Ovary (tissue), 7 donors: ENCODE measurements at regions not wholly inside any gene's neighbourhood (a gene's known extent, or its start where the extent isn't known, plus 50 kb on each side); places are given as distances from the start of the nearest gene placed in this dataset.
"Not testable (repeated sequence)": the region's sequence is repeated elsewhere in the genome, so short reads cannot be mapped to it uniquely, and the experiment has no call there.

Source experiments
- DNase-seq, 5 donors: peaks; one replicate each; pipeline ENCODE4 v3.0.0-alpha.2; 2019 to 2020
- H3K27ac ChIP-seq, 2 donors: fragments of 200-600 bp; one replicate each; pipeline versions ENCODE4 v1.5.1 to v1.8.0; 2019 to 2022
- H3K27me3 ChIP-seq: fragments of 200-600 bp; one replicate; pipeline ENCODE4 v1.8.0; 2022
- H3K36me3 ChIP-seq: fragments of 200-600 bp; sonication (generic); one replicate; pipeline ENCODE4 v1.5.1; 2019
- H3K4me1 ChIP-seq: one replicate; pipeline ENCODE4 v1.8.1; 2013; ENCODE audit warnings: mild to moderate bottlenecking, moderate library complexity; ENCODE audit not compliant: insufficient read depth
- H3K4me3 ChIP-seq: fragments of 200-600 bp; sonication (generic); one replicate; pipeline ENCODE4 v1.5.1; 2017
- H3K9me3 ChIP-seq, 2 donors: fragments of 200-600 bp in 1 of 2; sonication (generic) in 1 of 2; one replicate each; pipeline versions ENCODE4 v1.5.1 to v1.8.1; 2013 to 2019; ENCODE audit warnings: mild to moderate bottlenecking in 1 of 2, moderate library complexity in 1 of 2
- EP300 ChIP-seq: sonication (generic); formaldehyde crosslinking; IDR thresholded peaks from one replicate; pipeline ENCODE4 v1.6.1; 2017; ENCODE audit warnings: antibody characterized with exemption
- POLR2A ChIP-seq: fragments of 450-650 bp; IDR thresholded peaks from one replicate; pipeline ENCODE4 v1.6.1; 2017; ENCODE audit warnings: antibody characterized with exemption, mild to moderate bottlenecking, moderate library complexity
- WGBS, 3 donors: extraction: QIAGEN DNeasy Blood & Tissue Kit in 1 of 3; methylation state at CpG; one replicate each; pipeline versions ENCODE4 v1.1.5 to v1.1.7; 2013 to 2017; 5-methylcytosine and 5-hydroxymethylcytosine counted together
- intact Hi-C, 4 donors: fragments of 100-400 bp; cut with DNase I; formaldehyde crosslinking; loops; one replicate each; pipeline versions ENCODE4 v1.11.0 to v1.15.1; 2022 to 2023
- TF ChIP-seq, protein P1 (sequence below), 3 donors: fragments of 450-650 bp in 2 of 3; fragments of 200-600 bp in 1 of 3; IDR thresholded peaks; one replicate each; pipeline versions ENCODE4 v1.5.1 to v1.8.0; 2016 to 2022; ENCODE audit warnings: antibody characterized with exemption in 3 of 3, mild to moderate bottlenecking in 1 of 3
- donor health status: DM: no; HTN: no; CAD: no; lungs with moderate emphysema.
- donor health status: DM: no; HTN: no; CAD: no.
- donor health status: Bipolar disorder and iron deficiency.
- donor health status: DM: no; HTN: no; CAD: no.
- donor health status: DM: yes; HTN: yes; CAD: no.

- Histone ChIP-seq H3K4me3 (no peak overlapping the region), H3K4me1 (no peaks in the 10 kb centered on the region), H3K27me3 (no peaks in the 10 kb centered on the region), H3K36me3 (no peaks in the 10 kb centered on the region), H3K27ac (no peak overlapping the region), H3K9me3 (no peaks in the 10 kb centered on the region)
- DNase-seq = no peak
- no peak for TF ChIP-seq POLR2A
- no peak for TF ChIP-seq EP300
- TF ChIP-seq, protein P1, sequence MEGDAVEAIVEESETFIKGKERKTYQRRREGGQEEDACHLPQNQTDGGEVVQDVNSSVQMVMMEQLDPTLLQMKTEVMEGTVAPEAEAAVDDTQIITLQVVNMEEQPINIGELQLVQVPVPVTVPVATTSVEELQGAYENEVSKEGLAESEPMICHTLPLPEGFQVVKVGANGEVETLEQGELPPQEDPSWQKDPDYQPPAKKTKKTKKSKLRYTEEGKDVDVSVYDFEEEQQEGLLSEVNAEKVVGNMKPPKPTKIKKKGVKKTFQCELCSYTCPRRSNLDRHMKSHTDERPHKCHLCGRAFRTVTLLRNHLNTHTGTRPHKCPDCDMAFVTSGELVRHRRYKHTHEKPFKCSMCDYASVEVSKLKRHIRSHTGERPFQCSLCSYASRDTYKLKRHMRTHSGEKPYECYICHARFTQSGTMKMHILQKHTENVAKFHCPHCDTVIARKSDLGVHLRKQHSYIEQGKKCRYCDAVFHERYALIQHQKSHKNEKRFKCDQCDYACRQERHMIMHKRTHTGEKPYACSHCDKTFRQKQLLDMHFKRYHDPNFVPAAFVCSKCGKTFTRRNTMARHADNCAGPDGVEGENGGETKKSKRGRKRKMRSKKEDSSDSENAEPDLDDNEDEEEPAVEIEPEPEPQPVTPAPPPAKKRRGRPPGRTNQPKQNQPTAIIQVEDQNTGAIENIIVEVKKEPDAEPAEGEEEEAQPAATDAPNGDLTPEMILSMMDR (IDR thresholded peaks at IDR 0.05) = no peak
- intact Hi-C loops = no loop called here
- WGBS, 3 donors = 57 to 65% (median 61%) methylated on average over 2 of the region's 2 CpGs
Measured at GRCh38 chr11:22521226-22521625, 104.4 kb downstream of the FANCF start.

GRCh38 chr11:22520521-22520920 is 105.1 kb downstream of the FANCF start:
- no peak overlapping the region for H3K27ac ChIP-seq
- H3K27me3 ChIP-seq = no peaks in the 10 kb centered on the region
- no peaks in the 10 kb centered on the region for H3K4me1 ChIP-seq
- no peaks in the 10 kb centered on the region for H3K9me3 ChIP-seq
- no peaks in the 10 kb centered on the region for H3K36me3 ChIP-seq
- DNase-seq = no peak
- H3K4me3 ChIP-seq = no peak overlapping the region
- intact Hi-C loops = no loop called here
- TF ChIP-seq EP300 (no peak), POLR2A (no peak)
- TF ChIP-seq, protein P1 (IDR thresholded peaks at IDR 0.05) = no peak

- intact Hi-C loops = not testable (repeated sequence)
Measured at GRCh38 chr11:22518344-22518743, 107.3 kb downstream of the FANCF start.

GRCh38 chr11:22516111-22516510 is 109.5 kb downstream of the FANCF start:
- no peak for DNase-seq
- Histone ChIP-seq H3K27ac (no peak overlapping the region), H3K4me3 (no peak overlapping the region), H3K4me1 (no peaks in the 10 kb centered on the region), H3K27me3 (no peaks in the 10 kb centered on the region), H3K9me3 (no peaks in the 10 kb centered on the region), H3K36me3 (no peaks in the 10 kb centered on the region)
- no peak for TF ChIP-seq POLR2A
- no peak for TF ChIP-seq EP300
- TF ChIP-seq, protein P1 (IDR thresholded peaks at IDR 0.05) = no peak
- intact Hi-C loops = no loop called here
- 66 to 70% (median 69%) methylated on average over 5 of the region's 5 CpGs for WGBS, 3 donors

More at GRCh38 chr11:22518344-22518743, 107.3 kb downstream of the FANCF start:
- H3K27me3 ChIP-seq, H3K4me1 ChIP-seq, H3K9me3 ChIP-seq, H3K36me3 ChIP-seq, H3K27ac ChIP-seq, DNase-seq, H3K4me3 ChIP-seq: not testable (repeated sequence)
- 78 to 84% (median 82%) methylated on average over 2 of the region's 2 CpGs for WGBS, 3 donors

- Histone ChIP-seq H3K4me1 (no peaks in the 10 kb centered on the region), H3K4me3 (no peak overlapping the region), H3K36me3 (no peaks in the 10 kb centered on the region), H3K27ac (no peak overlapping the region), H3K9me3 (no peaks in the 10 kb centered on the region), H3K27me3 (no peaks in the 10 kb centered on the region)
- no peak for DNase-seq
- WGBS, 3 donors = 11 to 28% (median 22%) methylated on average over 1 of the region's 1 CpG
- TF ChIP-seq EP300 (no peak), POLR2A (no peak)
- TF ChIP-seq, protein P1 (IDR thresholded peaks at IDR 0.05) = no peak
- intact Hi-C loops = no loop called here
Measured at GRCh38 chr11:22512457-22512856, 113.2 kb downstream of the FANCF start.
